Panc1 (cell line): ENCODE measurements at regions not wholly inside any gene's neighbourhood (a gene's known extent, or its start where the extent isn't known, plus 50 kb on each side); places are given as distances from the start of the nearest gene placed in this dataset.

Experiments
- ATAC-seq: fragments of 200-7000 bp; cut with Tn5 transposase; 2 replicates; pipeline ENCODE4 v1.9.1; 2020; ENCODE audit warnings: mild to moderate bottlenecking, moderate library complexity
- BruUV-seq: library from RNA; stranded (reverse); fragments of 400-500 nt; replicated peaks from 2 replicates; lab custom pipeline; 2021; lab: Mats Ljungman, UMichigan
- CTCF ChIA-PET: fragments of 300-600 bp; sonication (Branson Sonifier 250); formaldehyde crosslinking; loops from one replicate; lab custom pipeline; 2022; ENCODE audit warnings: antibody characterized with exemption; lab: Charles Lee
- POLR2A ChIA-PET: fragments of 300-600 bp; sonication (Branson Sonifier 250); formaldehyde crosslinking; loops from one replicate; lab custom pipeline; 2022; ENCODE audit warnings: antibody characterized with exemption; lab: Charles Lee
- DNase-seq: peaks from one replicate; pipeline ENCODE4 v3.0.0-alpha.2; 2010; ENCODE audit warnings: low read depth, low spot score
- H3K27ac ChIP-seq: 2 replicates; pipeline ENCODE4 v1.5.1; 2011; ENCODE audit warnings: mild to moderate bottlenecking, low read length, inconsistent platforms
- H3K27me3 ChIP-seq: fragments of 200-500 bp; sonication (Bioruptor generic); 2 replicates; pipeline ENCODE4 v1.6.0; 2014; ENCODE audit warnings: low read length, inconsistent platforms; ENCODE audit not compliant: control insufficient read depth, insufficient read depth
- H3K36me3 ChIP-seq: fragments of 200-500 bp; sonication (Bioruptor generic); 2 replicates; pipeline ENCODE4 v1.5.1; 2014; ENCODE audit warnings: inconsistent platforms, mild to moderate bottlenecking, low read length, moderate library complexity; ENCODE audit not compliant: control insufficient read depth, insufficient read depth
- H3K4me1 ChIP-seq: 2 replicates; pipeline ENCODE4 v1.5.1; 2011; ENCODE audit warnings: inconsistent platforms, mild to moderate bottlenecking, low read length, moderate library complexity; ENCODE audit not compliant: control insufficient read depth, insufficient read depth
- H3K4me3 ChIP-seq, 2 experiments: 2 replicates each; pipeline ENCODE4 v1.5.1; 2011 to 2012; ENCODE audit warnings: low read depth in 2 of 2, low read length in 2 of 2, mild to moderate bottlenecking in 2 of 2, inconsistent platforms in 1 of 2, moderate library complexity in 1 of 2
- H3K9me3 ChIP-seq: fragments of 200-500 bp; sonication (Bioruptor generic); 2 replicates; pipeline ENCODE4 v1.5.1; 2014; ENCODE audit warnings: low read depth, mild to moderate bottlenecking, inconsistent platforms, low read length, moderate library complexity; ENCODE audit not compliant: control insufficient read depth, insufficient read depth
- POLR2AphosphoS5 ChIP-seq: IDR thresholded peaks from 2 replicates; pipeline ENCODE4 v1.6.1; 2012; ENCODE audit warnings: mild to moderate bottlenecking, low read depth, low read length, moderate library complexity
- SIN3A ChIP-seq: IDR thresholded peaks from 2 replicates; pipeline ENCODE4 v1.6.1; 2012; ENCODE audit warnings: low read depth, mild to moderate bottlenecking, low read length, moderate library complexity, borderline replicate concordance; ENCODE audit not compliant: insufficient read depth
- TCF7L2 ChIP-seq: IDR thresholded peaks from 2 replicates; pipeline ENCODE4 v1.6.1; 2011; ENCODE audit warnings: mild to moderate bottlenecking, low read depth, low read length, inconsistent platforms
- in situ Hi-C: cut with HindIII; loops from 2 replicates; pipeline ENCODE4 v1.10.0; 2016; ENCODE audit warnings: low sequenced_read_pairs, low pct_unique_long_range_greater_than_20kb
- intact Hi-C: fragments of 100-400 bp; cut with micrococcal nuclease; formaldehyde crosslinking; loops from one replicate; pipeline ENCODE4 v1.10.0; 2022; ENCODE audit not compliant: unreplicated experiment
- TF ChIP-seq, protein P1 (sequence below): fragments of 450-650 bp; IDR thresholded peaks from 2 replicates; pipeline ENCODE4 v1.5.1; 2017; ENCODE audit warnings: mild to moderate bottlenecking
- TF ChIP-seq, protein P2 (sequence below), 2 experiments: IDR thresholded peaks; 2 replicates each; pipeline ENCODE4 v1.6.1; 2011 to 2012; ENCODE audit warnings: low read depth in 2 of 2, control low read depth in 1 of 2, low read length in 1 of 2, mild to moderate bottlenecking in 1 of 2, moderate library complexity in 1 of 2; ENCODE audit not compliant: insufficient read depth in 1 of 2

DNA sequence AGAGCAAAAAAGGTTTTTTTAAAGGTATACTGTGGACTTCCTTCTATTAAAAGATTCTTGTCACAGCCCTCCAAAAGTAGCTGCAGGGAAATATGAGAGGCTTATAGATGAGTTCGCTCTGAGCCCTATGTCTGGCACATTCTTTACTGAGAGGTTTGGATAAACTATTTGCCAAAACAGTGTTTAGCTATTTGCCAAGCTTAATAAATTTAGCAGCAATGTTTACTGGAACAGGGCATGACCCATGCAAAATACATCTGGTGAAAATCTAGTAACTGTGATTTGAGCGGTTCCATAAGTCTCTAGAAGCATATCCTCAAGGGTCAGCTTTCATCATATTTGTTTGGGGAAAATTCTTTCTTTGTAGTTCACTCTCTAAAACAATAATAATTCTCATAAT, 1696.7 kb upstream of the PIK3C3 start:
- Histone ChIP-seq H3K4me1 (no peaks in the 10 kb centered on the region), H3K9me3 (no peaks in the 10 kb centered on the region), H3K4me3 (no peak overlapping the region), H3K27ac (no peak overlapping the region), H3K27me3 (no peaks in the 10 kb centered on the region), H3K36me3 (no peaks in the 10 kb centered on the region)
- in situ Hi-C loops: no loop called here
- ChIA-PET POLR2A (no interaction called here), CTCF (no interaction called here)
- no peak for ATAC-seq
- intact Hi-C loops: no loop called here
- no TSS peak for BruUV-seq
- TF ChIP-seq, protein P1, sequence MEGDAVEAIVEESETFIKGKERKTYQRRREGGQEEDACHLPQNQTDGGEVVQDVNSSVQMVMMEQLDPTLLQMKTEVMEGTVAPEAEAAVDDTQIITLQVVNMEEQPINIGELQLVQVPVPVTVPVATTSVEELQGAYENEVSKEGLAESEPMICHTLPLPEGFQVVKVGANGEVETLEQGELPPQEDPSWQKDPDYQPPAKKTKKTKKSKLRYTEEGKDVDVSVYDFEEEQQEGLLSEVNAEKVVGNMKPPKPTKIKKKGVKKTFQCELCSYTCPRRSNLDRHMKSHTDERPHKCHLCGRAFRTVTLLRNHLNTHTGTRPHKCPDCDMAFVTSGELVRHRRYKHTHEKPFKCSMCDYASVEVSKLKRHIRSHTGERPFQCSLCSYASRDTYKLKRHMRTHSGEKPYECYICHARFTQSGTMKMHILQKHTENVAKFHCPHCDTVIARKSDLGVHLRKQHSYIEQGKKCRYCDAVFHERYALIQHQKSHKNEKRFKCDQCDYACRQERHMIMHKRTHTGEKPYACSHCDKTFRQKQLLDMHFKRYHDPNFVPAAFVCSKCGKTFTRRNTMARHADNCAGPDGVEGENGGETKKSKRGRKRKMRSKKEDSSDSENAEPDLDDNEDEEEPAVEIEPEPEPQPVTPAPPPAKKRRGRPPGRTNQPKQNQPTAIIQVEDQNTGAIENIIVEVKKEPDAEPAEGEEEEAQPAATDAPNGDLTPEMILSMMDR: no peak
- no peak for TF ChIP-seq SIN3A
- no peak for TF ChIP-seq TCF7L2
- no peak for TF ChIP-seq POLR2AphosphoS5
- TF ChIP-seq, protein P2, sequence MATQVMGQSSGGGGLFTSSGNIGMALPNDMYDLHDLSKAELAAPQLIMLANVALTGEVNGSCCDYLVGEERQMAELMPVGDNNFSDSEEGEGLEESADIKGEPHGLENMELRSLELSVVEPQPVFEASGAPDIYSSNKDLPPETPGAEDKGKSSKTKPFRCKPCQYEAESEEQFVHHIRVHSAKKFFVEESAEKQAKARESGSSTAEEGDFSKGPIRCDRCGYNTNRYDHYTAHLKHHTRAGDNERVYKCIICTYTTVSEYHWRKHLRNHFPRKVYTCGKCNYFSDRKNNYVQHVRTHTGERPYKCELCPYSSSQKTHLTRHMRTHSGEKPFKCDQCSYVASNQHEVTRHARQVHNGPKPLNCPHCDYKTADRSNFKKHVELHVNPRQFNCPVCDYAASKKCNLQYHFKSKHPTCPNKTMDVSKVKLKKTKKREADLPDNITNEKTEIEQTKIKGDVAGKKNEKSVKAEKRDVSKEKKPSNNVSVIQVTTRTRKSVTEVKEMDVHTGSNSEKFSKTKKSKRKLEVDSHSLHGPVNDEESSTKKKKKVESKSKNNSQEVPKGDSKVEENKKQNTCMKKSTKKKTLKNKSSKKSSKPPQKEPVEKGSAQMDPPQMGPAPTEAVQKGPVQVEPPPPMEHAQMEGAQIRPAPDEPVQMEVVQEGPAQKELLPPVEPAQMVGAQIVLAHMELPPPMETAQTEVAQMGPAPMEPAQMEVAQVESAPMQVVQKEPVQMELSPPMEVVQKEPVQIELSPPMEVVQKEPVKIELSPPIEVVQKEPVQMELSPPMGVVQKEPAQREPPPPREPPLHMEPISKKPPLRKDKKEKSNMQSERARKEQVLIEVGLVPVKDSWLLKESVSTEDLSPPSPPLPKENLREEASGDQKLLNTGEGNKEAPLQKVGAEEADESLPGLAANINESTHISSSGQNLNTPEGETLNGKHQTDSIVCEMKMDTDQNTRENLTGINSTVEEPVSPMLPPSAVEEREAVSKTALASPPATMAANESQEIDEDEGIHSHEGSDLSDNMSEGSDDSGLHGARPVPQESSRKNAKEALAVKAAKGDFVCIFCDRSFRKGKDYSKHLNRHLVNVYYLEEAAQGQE (IDR thresholded peaks at IDR 0.05; ENCODE audit: insufficient read depth in 1 of 2, low read depth in 2 of 2, low read length in 1 of 2): no peak
- no peak for DNase-seq

DNA sequence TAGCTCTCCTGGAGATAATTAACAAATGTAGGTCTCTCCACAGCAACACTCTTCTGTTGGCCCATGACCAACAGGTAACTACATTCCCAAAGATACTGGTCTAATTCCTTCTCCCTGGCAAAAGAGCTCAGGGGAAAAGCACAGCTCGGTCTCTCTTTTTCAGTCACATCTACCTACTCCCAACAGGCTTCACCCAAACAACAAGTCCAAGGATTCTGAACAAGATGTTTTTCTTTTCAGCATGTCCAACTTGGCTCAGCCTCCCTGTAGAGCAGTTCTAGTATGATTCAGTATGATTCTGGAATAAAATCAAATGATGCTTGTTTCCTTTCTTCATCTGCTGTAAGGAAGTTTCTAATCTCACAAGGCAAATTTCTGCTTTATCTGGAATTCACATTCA, 1704.8 kb upstream of the PIK3C3 start:
- H3K27me3 ChIP-seq: no peaks in the 10 kb centered on the region
- no peaks in the 10 kb centered on the region for H3K4me1 ChIP-seq
- no peak overlapping the region for H3K4me3 ChIP-seq
- ChIA-PET POLR2A (no interaction called here), CTCF (no interaction called here)
- BruUV-seq: no TSS peak
- H3K9me3 ChIP-seq: no peaks in the 10 kb centered on the region
- DNase-seq (no peak), ATAC-seq (no peak)
- no peak overlapping the region for H3K27ac ChIP-seq
- in situ Hi-C loops (no loop called here), intact Hi-C loops (no loop called here)
- no peaks in the 10 kb centered on the region for H3K36me3 ChIP-seq
- TF ChIP-seq SIN3A: no peak
- TF ChIP-seq TCF7L2: no peak
- TF ChIP-seq, protein P2 (IDR thresholded peaks at IDR 0.05; ENCODE audit: insufficient read depth in 1 of 2, low read depth in 2 of 2, low read length in 1 of 2): no peak
- TF ChIP-seq, protein P1: no peak
- no peak for TF ChIP-seq POLR2AphosphoS5
